ENCODE measurements at regions not wholly inside any gene's neighbourhood (a gene's known extent, or its start where the extent isn't known, plus 50 kb on each side); places are given as distances from the start of the nearest gene placed in this dataset.

DNA sequence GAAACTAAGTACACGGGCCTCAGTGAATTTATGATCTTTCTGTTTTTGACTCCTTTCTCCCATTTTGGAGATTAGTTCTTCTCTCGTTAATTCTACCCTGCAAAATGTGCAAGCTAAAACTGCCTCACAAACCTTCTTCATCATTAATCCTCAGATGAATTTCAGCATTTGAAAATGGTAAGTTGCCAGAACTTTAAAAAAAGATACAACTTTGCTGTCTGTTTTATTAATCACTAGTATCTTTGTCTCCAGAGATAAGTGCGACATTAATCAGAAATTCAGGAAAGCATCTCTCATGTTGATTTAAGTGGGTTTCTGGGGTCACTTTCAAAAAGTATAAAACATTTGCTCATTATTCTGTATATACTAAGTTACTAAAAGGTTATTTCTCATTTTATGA lies 227.0 kb upstream of the RXFP2 start:
- TF ChIP-seq, protein P1, sequence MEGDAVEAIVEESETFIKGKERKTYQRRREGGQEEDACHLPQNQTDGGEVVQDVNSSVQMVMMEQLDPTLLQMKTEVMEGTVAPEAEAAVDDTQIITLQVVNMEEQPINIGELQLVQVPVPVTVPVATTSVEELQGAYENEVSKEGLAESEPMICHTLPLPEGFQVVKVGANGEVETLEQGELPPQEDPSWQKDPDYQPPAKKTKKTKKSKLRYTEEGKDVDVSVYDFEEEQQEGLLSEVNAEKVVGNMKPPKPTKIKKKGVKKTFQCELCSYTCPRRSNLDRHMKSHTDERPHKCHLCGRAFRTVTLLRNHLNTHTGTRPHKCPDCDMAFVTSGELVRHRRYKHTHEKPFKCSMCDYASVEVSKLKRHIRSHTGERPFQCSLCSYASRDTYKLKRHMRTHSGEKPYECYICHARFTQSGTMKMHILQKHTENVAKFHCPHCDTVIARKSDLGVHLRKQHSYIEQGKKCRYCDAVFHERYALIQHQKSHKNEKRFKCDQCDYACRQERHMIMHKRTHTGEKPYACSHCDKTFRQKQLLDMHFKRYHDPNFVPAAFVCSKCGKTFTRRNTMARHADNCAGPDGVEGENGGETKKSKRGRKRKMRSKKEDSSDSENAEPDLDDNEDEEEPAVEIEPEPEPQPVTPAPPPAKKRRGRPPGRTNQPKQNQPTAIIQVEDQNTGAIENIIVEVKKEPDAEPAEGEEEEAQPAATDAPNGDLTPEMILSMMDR (IDR thresholded peaks at IDR 0.05), result no peak
- TF ChIP-seq POLR2A (IDR thresholded peaks at IDR 0.05), result no peak

All from breast epithelium (tissue), 3 donors.